Endothelial cell of umbilical vein (primary cell): ENCODE measurements at regions not wholly inside any gene's neighbourhood (a gene's known extent, or its start where the extent isn't known, plus 50 kb on each side); places are given as distances from the start of the nearest gene placed in this dataset.

Experiments used
- BruUV-seq: library from RNA; stranded (reverse); fragments of 400-500 nt; replicated peaks from 2 replicates; lab custom pipeline; 2021; lab: Mats Ljungman, UMichigan
- CTCF ChIA-PET: fragments of 300-600, 350-600 bp; sonication (Branson Sonifier 250); formaldehyde crosslinking; loops from one replicate; lab custom pipeline; 2021; ENCODE audit warnings: antibody characterized with exemption, inconsistent platforms; lab: Charles Lee
- POLR2A ChIA-PET: fragments of 300-600, 350-600 bp; sonication (Branson Sonifier 250); formaldehyde crosslinking; loops from one replicate; lab custom pipeline; 2021; ENCODE audit warnings: antibody characterized with exemption, inconsistent platforms; lab: Charles Lee
- DNase-seq: peaks from one replicate; pipeline ENCODE4 v3.0.0-alpha.2; 2011; ENCODE audit warnings: low read depth, low spot score
- FAIRE-seq: peaks from 2 replicates; lab custom pipeline; 2011; peaks lifted over from hg19 to GRCh38; lab: Jason Lieb, UNC
- H2AFZ ChIP-seq: 2 replicates; pipeline ENCODE4 v1.6.0; 2012; ENCODE audit warnings: low read depth, low read length, control low read depth, inconsistent platforms
- H3K27ac ChIP-seq: 2 replicates; pipeline ENCODE4 v1.5.1; 2011; ENCODE audit warnings: low read depth, mild to moderate bottlenecking, control low read depth, low read length, moderate library complexity; ENCODE audit not compliant: insufficient read depth
- H3K27me3 ChIP-seq, 2 experiments: 2 replicates each; pipeline versions ENCODE4 v1.6.0 to v1.6.1; 2011; ENCODE audit warnings: low read length in 2 of 2, mixed read lengths in 1 of 2; ENCODE audit not compliant: control insufficient read depth in 2 of 2, insufficient read depth in 2 of 2
- H3K36me3 ChIP-seq, 2 experiments: 2 replicates in 1 of 2; 3 replicates in 1 of 2; pipeline ENCODE4 v1.5.1; 2011; ENCODE audit warnings: low read length in 2 of 2, mild to moderate bottlenecking in 1 of 2, moderate library complexity in 1 of 2; ENCODE audit not compliant: control insufficient read depth in 2 of 2, insufficient read depth in 2 of 2; ENCODE audit errors: extremely low read depth in 1 of 2
- H3K4me1 ChIP-seq: 3 replicates; pipeline ENCODE4 v1.5.1; 2011; ENCODE audit warnings: mild to moderate bottlenecking, low read length; ENCODE audit not compliant: control insufficient read depth, insufficient read depth; ENCODE audit errors: extremely low read depth
- H3K4me2 ChIP-seq: 2 replicates; pipeline ENCODE4 v1.6.1; 2011; ENCODE audit warnings: low read length, control low read depth, mixed read lengths; ENCODE audit not compliant: insufficient read depth
- H3K4me3 ChIP-seq, 3 experiments: fragments of 200-600 bp in 1 of 3; sonication (generic), shearing (Covaris generic) in 1 of 3; replicated peaks in 1 of 3; 2 replicates each; pipeline ENCODE4 v1.5.1; 2011 to 2016; ENCODE audit warnings: control low read depth in 3 of 3, low read length in 3 of 3, mild to moderate bottlenecking in 2 of 3, inconsistent platforms in 1 of 3, low read depth in 1 of 3, moderate library complexity in 1 of 3; ENCODE audit not compliant: insufficient read depth in 1 of 3
- H3K79me2 ChIP-seq: 2 replicates; pipeline ENCODE4 v1.6.0; 2012; ENCODE audit warnings: low read length, inconsistent platforms; ENCODE audit not compliant: control insufficient read depth, insufficient read depth
- H3K9ac ChIP-seq: replicated peaks from 2 replicates; pipeline ENCODE3; 2011; ENCODE audit warnings: low read length, control low read depth; ENCODE audit not compliant: insufficient read depth; ENCODE audit errors: extremely low read depth
- H3K9me1 ChIP-seq: replicated peaks from 3 replicates; pipeline ENCODE4 v1.6.0; 2011; ENCODE audit warnings: mild to moderate bottlenecking, low read length; ENCODE audit not compliant: control insufficient read depth, insufficient read depth; ENCODE audit errors: extremely low read depth
- H3K9me3 ChIP-seq: replicated peaks from 2 replicates; pipeline ENCODE4 v1.5.1; 2012; ENCODE audit warnings: low read length, inconsistent platforms; ENCODE audit not compliant: control insufficient read depth, insufficient read depth
- H4K20me1 ChIP-seq: replicated peaks from 2 replicates; pipeline ENCODE3; 2011; ENCODE audit warnings: mild to moderate bottlenecking, low read length; ENCODE audit not compliant: control insufficient read depth, insufficient read depth; ENCODE audit errors: extremely low read depth
- EZH2 ChIP-seq: IDR thresholded peaks from 2 replicates; pipeline ENCODE4 v1.6.1; 2012; ENCODE audit warnings: borderline replicate concordance, low read depth, mild to moderate bottlenecking, moderate library complexity, low read length, inconsistent platforms; ENCODE audit not compliant: severe bottlenecking
- FOS ChIP-seq: IDR thresholded peaks from 2 replicates; pipeline ENCODE4 v1.6.1; 2011; ENCODE audit warnings: mild to moderate bottlenecking, low read length, moderate library complexity, borderline replicate concordance; ENCODE audit not compliant: insufficient read depth
- GATA2 ChIP-seq: IDR thresholded peaks from 2 replicates; pipeline ENCODE4 v1.7.0; 2011; ENCODE audit warnings: low read depth, mild to moderate bottlenecking, moderate library complexity, mixed read lengths, low read length; ENCODE audit not compliant: insufficient read length, insufficient read depth
- JUN ChIP-seq: IDR thresholded peaks from 2 replicates; pipeline ENCODE4 v1.6.1; 2011; ENCODE audit warnings: borderline replicate concordance, low read depth; ENCODE audit not compliant: insufficient read length, insufficient read depth
- MAX ChIP-seq: IDR thresholded peaks from 2 replicates; pipeline ENCODE4 v1.6.1; 2011; ENCODE audit not compliant: insufficient read depth, insufficient read length
- MYC ChIP-seq: IDR thresholded peaks from one replicate; pipeline ENCODE4 v1.6.1; 2011; ENCODE audit warnings: mild to moderate bottlenecking, low read depth, low read length
- POLR2A ChIP-seq: IDR thresholded peaks from 2 replicates; pipeline ENCODE4 v1.6.1; 2012; ENCODE audit warnings: low read depth, mild to moderate bottlenecking, control low read depth, low read length
- POLR2AphosphoS5 ChIP-seq: IDR thresholded peaks from 2 replicates; pipeline ENCODE4 v1.6.1; 2012; ENCODE audit warnings: low read depth, mild to moderate bottlenecking, control low read depth, low read length, moderate library complexity; ENCODE audit not compliant: insufficient read depth
- dilution Hi-C: fragments of 300-500 bp; cut with MboI; formaldehyde crosslinking; loops from one replicate; pipeline ENCODE4 v1.15.0; 2019; ENCODE audit warnings: low sequenced_read_pairs; ENCODE audit not compliant: extremely low pct_ligation_motif_present
- intact Hi-C: fragments of 100-400 bp; cut with micrococcal nuclease; formaldehyde crosslinking; loops from one replicate; pipeline ENCODE4 v1.10.0; 2022
- TF ChIP-seq, protein P1 (sequence below), 2 donors: IDR thresholded peaks; 1 replicate in 1 of 2; 2 replicates in 1 of 2; pipeline ENCODE4 v1.5.1; 2011; ENCODE audit warnings: low read length in 2 of 2, mild to moderate bottlenecking in 2 of 2, moderate library complexity in 2 of 2, control low read depth in 1 of 2, inconsistent platforms in 1 of 2, low read depth in 1 of 2; ENCODE audit not compliant: insufficient read depth in 1 of 2; ENCODE audit errors: extremely low read depth in 1 of 2

DNA sequence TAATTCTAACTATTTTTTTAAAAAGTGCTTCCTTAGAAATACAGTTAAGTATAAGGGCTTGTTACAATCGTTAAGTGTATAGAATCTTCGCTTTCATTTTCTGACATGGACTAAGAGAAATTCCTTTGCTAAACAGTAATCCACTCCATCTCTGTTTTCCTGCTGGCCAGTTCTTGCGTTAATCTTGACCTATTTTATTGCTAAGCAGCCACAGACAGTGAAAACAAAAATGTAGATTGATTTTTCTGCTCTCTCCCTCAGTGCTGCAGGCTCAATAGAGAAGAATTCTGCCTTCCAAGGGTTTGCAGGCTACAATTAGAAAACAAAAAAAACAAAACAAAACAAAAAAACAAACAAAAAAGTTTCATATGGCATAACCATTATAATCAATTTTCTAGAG lies 310.4 kb upstream of the ADARB2 start:
- Histone ChIP-seq H4K20me1 (no peaks in the 10 kb centered on the region), H3K27me3 (no peaks in the 10 kb centered on the region), H3K9me1 (no peaks in the 10 kb centered on the region), H3K79me2 (no peaks in the 10 kb centered on the region), H3K36me3 (no peaks in the 10 kb centered on the region), H3K4me2 (no peak overlapping the region), H2AFZ (no peak overlapping the region), H3K4me1 (no peaks in the 10 kb centered on the region), H3K9me3 (peaks cover 10% of the 10 kb centered on the region), H3K4me3 (no peak overlapping the region), H3K27ac (no peak overlapping the region), H3K9ac (no peak overlapping the region)
- dilution Hi-C loops (no loop called here), intact Hi-C loops (no loop called here)
- DNase-seq (no peak), FAIRE-seq (no peak)
- ChIA-PET CTCF (no interaction called here), POLR2A (no interaction called here)
- TF ChIP-seq MAX = no peak
- TF ChIP-seq, protein P1, sequence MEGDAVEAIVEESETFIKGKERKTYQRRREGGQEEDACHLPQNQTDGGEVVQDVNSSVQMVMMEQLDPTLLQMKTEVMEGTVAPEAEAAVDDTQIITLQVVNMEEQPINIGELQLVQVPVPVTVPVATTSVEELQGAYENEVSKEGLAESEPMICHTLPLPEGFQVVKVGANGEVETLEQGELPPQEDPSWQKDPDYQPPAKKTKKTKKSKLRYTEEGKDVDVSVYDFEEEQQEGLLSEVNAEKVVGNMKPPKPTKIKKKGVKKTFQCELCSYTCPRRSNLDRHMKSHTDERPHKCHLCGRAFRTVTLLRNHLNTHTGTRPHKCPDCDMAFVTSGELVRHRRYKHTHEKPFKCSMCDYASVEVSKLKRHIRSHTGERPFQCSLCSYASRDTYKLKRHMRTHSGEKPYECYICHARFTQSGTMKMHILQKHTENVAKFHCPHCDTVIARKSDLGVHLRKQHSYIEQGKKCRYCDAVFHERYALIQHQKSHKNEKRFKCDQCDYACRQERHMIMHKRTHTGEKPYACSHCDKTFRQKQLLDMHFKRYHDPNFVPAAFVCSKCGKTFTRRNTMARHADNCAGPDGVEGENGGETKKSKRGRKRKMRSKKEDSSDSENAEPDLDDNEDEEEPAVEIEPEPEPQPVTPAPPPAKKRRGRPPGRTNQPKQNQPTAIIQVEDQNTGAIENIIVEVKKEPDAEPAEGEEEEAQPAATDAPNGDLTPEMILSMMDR (IDR thresholded peaks at IDR 0.05; ENCODE audit: extremely low read depth in 1 of 2, insufficient read depth in 1 of 2, low read depth in 1 of 2, low read length in 2 of 2) = no peak
- no peak for TF ChIP-seq GATA2
- TF ChIP-seq POLR2A = no peak
- TF ChIP-seq POLR2AphosphoS5 = no peak
- TF ChIP-seq JUN = no peak
- TF ChIP-seq MYC = no peak
- TF ChIP-seq FOS = no peak
- no peak for TF ChIP-seq EZH2
- BruUV-seq = no TSS peak
